ENCODE measurements at regions not wholly inside any gene's neighbourhood (a gene's known extent, or its start where the extent isn't known, plus 50 kb on each side); places are given as distances from the start of the nearest gene placed in this dataset.

DNA sequence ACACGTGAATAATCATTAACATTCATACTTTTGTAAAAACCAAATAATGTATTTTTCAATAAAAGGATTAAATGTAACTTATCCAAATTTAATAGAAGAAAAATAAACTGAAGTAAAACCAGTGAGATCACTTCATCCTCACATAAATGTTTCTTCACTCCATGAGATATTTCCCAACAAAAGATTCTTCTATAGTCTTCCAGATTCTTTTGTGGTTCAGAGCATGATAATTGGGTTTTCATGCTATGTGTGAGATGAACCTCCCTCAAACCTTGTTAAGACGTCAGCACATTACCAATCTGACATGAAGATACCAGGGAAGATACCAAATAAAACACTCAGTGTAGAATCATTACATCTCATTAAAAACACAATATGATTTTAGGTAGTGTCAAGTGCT, 62.9 kb upstream of the OXGR1 start:
- no peak for DNase-seq (ENCODE audit: low spot score)

DNA sequence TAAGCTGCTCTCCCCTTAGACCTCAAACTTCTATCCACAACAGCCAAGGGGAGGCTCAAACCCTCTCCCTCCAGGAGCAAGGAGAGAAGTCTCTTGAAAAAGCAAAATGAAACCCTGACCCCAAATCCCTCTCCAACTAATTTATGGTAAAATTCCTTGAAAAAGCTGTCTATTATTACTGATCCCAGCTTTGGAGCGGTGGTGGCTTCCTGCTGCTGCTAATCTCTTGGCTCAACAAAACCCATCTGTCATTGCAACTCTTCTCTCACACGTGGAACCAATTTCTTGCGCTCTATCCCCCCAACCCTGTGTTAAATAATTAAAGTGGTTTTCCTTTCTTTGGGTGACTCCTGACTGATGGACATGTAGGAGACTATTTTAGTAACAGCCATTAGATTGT, 64.1 kb upstream of the OXGR1 start:
- DNase-seq (ENCODE audit: low spot score), result no peak

DNA sequence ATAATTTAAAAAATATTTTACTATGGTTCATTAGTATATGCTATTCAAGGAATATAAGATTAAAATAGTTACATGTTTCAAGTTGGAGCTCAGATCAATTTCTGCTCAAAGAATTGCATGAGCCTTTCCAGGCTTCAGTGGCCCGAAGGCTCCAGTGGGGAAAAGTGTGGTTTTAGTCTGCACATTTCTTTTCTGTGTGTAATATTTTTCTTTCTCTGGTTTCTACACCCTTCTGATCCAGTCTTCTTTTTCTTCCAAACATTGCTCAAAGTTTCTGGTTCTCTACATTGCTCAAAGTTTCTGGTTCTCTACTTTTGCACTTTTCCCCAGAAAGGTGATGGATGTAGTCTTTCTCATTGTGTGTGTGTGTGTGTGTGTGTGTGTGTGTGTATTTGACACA, 64.7 kb upstream of the OXGR1 start:
- no peak for DNase-seq (ENCODE audit: low spot score)

DNA sequence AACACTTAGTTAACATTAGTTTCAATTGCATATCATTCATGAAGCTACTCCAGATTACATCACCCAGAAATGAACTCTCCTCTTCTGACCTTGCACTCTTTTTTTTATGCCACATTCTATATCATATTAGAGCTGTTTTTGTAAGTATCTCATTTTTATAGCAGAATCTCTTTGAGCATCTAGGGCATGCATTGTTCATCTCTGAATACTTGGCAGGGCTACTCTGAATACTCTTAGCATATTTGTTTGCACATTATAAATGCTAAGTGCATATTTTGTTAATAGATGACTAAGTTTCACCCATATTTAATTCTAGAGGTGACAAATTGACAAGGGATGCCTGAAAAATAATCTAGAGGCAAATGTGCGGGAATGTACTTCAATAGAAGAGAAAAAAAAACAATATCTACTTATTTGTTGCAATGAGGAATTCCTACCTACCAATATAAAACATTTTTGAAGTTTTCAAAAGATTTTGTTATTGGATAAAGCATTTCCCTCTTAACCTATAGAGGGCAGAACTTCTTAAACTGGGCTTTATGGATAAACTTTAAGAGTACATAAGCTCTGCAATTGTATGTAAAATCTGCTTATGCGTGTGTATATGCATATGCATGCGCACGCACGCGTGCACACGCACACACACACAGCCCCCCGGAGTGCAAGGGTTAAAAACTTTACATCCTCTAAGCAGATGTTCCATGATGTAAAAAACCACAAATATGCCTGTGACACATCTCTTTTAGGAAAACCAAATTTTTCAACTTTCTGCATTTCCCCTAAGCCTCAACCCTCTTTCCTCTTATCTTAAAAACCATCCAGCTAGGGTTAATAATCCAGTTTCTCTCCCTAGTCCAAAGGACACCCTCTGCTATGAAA, 73.0 kb upstream of the OXGR1 start:
- no peak for DNase-seq (ENCODE audit: low spot score)

DNA sequence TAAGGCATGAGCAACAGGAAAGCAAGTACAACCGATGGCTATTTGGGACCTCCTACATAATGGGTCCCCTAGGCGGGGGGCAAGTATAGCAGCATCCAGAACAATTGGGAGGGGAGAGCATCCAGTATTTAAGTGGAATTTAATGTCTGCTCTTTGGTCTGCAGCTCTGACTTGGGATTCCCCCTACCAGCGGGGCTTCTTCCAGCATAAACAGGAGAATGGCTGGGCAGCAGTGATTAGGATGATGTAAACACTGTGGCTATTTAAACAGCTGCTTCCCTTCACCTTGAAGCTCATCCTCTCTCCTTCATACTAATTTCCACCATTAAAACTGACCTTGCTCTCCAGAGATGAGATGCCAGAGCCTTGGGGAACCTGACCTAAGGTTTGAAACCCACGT, 73.9 kb upstream of the OXGR1 start:
- DNase-seq (ENCODE audit: low spot score), result no peak

DNA sequence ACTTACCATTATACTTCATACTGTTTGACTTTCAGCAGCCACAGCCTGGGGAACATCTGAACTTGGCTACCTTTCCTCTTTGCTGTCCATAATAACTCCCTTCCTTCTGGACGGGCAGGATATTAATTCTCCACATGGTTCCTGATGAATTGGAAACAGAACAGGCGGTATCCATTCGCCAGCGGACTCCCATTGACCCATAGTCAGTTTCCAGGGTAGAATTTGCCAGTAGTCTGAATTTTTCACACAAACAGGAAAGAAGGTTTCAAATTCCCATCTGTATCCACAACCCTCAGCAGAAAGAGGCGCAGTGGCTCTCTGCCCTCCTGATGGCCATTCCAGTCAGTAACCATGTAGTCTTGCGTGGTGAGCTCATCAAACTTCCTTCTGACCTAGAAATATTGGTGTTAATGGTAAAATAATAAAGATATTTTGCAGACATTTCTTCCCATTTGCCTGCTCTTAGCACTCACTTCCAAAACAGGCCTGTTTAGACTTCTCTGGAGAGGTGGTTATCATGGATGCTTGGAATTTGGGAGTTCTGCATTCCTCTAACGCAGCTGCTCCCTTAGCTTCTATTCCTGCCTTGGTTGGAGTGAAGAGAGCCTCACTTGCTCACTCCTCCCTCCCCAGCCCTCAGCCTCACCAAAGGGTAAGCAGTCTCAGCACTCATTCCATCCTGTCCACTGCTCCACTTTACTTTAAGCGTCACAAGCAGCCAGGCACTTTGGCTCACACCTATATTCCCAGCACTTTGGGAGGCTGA, 75.0 kb upstream of the OXGR1 start:
- no peak for DNase-seq (ENCODE audit: low spot score)

DNA sequence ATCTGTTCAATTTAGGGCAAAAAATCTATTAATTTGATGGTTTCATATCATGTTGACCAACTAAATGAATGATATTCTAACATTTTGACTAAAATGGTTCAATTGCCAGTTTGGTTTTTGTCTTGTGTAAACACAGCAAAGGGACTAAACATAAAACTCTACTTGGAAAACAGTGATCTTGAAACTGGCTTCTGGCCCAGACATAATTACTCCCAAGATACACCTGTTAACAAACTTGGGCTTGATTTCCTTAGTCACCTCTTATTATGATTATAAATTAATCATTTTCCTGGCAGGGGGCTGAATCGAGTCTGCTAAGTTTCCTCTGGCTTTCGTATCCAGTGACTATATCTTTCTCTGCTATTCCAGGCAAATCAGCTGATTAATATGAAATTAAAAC, 78.0 kb upstream of the OXGR1 start:
- DNase-seq (ENCODE audit: low spot score), result no peak

DNA sequence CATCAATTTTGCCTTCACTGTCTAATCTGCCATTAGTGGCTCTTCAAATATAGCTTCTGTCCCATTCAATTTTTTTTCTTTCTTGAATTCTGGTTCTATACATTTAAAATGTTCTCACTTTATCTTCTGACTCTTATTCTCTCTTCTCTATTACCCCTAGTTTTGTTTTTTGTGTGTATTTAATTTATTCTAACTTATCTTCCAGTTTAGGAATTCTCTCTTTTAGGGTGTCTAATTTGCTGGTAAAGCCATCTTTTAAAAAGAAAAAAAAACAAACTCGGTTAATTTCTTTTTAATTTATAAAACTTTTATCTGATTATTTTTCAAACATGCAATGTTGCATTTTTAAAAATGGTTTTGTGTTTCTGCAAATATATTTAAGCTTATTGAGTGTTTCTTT, 80.3 kb upstream of the OXGR1 start:
- no peak for DNase-seq (ENCODE audit: low spot score)

DNA sequence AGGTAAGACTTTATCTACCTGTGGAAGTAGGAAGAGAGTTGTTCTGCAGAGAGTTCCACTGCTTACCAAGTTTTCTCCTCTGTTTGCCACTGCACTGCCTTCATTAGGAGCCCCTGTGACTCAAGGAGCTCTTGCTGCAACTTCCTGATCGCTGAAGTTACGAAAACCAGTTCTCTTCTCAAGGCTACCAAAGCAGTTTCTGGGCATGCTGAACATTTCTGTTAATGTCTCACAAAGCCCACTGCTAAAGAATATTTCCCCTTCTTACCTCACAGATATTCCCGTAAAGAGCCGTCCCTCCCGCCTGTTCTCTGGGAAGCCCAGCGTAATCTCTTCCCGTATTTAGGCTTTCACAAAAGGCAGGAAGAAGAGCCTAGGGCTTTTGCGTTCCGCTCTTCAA, 82.6 kb upstream of the OXGR1 start:
- no peak for DNase-seq (ENCODE audit: low spot score)

DNA sequence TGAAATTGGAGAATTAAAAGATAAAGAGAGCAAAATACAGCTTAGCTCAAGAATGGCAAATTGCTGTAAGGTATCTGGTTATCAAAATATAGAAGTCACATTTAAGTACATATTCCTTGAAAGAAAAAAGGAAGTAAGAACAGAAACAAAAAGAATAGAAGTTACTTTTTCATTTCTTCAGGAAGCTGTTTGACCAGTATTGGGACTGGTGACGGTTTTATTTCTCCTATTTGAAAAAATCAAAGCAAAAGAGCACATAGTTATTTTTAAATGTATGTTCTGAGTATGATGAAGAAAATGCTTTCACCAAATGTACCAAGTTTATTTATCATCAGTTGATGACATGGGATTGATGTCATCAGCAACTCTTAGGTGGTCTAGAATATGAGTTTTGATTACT, 83.1 kb upstream of the OXGR1 start:
- DNase-seq (ENCODE audit: low spot score), result no peak

DNA sequence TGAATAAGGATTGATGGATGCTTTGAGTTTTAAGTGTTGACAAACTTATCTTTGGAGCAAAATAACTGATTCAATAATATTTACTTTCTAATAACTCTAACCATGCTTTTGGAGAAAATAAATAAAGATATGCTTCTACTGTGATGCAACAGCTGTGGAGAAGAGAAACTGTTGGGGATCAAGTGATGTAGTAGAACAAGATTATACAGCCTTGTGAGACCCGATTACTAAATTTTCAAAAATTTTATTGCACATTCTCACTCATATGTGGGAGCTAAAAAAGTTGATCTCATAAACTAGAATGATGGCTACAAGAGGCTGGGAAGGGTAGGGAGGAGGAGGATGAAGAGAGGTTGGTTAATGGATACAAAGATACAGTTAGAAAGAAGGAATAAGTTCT, 85.5 kb upstream of the OXGR1 start:
- DNase-seq (ENCODE audit: low spot score), result no peak

DNA sequence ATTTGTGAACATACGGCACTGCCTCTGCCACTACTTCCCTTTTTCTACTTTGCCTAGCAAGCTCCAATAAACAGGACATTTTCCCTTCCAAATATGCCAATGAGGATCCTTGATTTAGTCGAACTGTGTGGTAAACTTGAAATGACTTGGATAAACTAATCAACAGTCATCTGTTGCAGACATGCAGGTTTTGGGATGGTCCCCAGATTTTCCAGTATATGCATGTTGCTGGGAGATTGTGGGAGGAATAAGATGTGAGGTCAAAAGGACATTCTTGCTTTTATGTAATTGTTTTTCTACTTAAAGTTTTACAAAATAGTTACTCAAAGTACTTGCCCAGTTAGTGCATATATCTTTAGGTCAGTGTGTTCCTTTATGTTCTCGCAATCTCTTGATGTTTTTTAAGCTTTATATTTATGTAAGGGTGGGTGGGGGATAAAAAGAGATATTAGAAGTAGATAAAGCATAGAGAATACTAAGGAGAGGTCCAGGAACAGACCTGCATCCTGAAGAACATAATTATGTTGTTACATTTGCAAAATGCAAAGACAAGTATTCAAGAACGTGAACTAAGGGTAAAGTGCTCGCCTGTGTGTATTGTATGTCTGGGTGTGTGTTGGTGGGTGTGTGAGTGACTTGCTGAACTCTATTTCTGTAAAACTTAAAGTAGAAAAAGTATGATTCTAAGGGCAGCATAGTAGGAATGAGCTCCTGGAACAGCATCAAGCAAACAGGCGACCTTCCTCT, 88.4 kb upstream of the OXGR1 start:
- no peak for DNase-seq (ENCODE audit: low spot score)

DNA sequence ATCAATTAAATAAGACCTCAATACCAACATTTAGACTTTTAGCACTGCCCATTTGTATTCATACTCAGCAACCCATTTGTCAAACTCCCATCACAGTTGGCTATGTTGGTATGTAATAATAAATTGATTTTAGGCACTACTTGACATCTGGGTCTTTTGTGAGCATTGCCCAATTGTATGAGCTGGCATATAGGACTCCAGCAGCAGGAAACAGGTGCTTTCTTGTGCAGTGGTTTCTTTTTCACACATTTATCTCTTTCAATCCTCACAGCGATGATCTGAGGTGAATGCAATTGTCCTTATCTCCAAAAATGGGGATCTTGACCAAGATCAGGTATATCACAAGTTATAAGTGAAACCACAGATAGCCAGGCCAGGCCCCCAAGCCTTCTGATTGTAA, 96.9 kb upstream of the OXGR1 start:
- no peak for DNase-seq (ENCODE audit: low spot score)

DNA sequence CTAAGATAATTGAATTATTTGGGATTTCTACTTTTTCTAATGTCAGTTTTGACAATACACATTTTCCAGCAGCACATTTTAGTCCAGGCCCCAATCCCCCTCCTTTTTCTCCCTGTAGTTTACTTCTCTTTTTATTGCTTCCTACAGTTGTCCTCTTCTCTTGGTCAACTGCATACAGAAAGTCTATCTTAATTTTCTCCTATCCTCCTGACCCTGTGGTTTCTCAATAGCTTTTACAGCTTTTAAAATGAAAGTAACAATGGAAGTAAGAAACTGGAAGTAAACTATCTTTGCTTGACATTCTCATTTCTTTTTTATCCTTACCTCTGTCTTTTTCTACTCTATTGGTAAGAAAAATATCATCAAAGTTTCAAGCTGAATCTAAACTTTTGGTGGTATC, 106.5 kb upstream of the OXGR1 start:
- no peak for DNase-seq (ENCODE audit: low spot score)

DNA sequence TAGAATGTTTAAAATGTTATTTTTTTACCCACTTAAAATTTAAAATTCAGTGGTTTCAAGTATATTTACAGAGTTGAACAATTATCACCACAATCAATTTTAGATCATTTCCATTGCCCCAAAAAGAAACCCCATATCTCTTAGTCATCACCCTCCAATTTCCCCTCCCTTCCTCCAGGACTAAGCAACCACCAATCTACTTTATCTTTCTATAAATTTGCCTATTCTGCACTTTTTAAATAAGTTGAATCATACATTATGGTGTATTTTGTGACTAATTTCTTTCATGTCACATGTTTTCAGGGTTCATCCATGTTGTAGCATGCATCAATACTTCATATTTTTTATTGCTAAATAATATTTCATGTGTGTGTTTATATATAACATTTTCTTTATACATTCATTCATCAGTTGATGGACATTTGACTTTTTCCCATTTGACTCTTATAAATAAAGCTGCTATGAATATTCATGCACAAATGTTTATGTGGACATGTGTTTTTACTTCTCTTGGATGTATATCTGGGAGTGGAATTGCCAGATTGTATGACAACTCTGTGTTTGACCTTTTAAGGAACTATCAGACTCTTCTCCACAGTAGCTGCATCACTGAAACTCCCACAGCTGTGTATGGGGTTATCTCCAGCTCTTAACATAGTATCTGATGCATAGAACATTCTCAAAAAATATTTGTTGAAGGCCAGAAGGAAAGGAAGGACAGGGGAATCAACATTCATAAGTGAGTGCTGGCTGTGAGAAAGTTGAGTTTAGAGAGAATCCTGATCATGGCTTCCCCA, 107.8 kb upstream of the OXGR1 start:
- no peak for DNase-seq (ENCODE audit: low spot score)

DNA sequence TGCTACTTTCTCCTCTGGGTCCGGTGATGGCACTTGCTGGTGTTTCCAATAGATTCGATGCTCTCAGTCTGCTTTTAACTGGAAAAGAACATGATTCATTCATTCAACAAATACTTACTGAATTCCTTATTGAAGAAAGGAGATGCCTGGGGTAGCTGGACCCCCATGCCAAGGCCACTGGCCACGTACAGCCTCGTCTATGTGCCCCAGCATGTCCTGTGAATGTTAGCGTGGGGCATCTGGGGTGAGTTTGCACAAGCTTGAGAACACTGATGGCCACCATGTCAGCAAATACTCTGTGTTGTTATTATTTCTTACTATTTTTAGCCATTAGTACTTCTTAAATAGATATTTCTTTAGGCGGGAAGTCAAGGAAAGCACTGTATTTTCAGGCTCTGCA, 112.0 kb upstream of the OXGR1 start:
- DNase-seq (ENCODE audit: low spot score), result no peak

DNA sequence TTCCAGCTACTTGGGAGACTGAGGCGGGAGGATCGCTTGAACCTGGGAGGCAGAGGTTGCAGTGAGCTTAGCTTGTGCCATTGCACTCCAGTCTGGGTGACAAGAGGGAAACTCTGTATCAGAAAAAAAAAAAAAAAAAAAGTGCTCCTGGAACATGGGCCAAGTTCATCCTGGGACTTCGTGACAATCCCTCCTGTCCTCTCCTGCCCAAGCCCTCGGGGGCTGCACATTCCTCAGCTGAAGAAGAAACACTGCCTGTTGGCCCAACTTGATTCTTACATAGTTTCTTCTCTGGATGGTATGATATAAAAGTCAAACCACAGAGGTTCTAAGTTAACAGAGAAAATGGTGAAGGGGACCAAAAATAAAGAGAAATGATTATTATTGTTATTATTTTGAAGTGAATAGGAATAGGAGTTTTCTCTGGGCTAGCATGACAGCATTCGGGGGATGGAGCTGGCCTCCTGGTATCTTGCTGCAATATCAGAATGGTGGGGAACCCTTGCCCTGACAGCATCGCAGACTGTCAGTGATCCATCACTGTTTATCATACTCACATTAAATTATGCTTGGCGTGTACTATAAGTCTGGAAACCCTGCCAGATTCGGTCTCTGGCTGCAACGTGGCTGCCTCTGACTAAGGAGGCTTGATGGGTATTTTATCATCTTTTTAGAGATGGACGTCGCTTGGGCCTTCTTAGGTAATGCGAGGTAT, 113.7 kb upstream of the OXGR1 start:
- no peak for DNase-seq (ENCODE audit: low spot score)

DNA sequence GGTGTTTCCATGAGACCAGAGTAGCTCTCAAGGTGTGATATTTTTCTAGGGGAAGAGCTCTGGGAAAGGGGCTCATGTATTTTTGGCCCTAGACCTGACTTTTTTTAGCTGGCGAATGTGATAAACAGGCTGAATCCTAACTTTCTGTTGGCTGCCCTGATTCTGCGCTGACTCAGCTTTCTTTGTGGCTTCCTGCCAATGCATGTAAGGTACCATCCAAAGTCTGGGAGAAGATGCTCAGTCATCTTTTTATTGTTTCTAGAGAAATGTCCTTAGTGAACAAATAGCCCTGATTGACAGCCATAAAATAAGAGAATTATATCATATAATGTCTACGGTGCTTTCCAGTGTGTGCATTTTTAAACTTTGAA, 113.6 kb upstream of the MBNL2 start:
- DNase-seq (ENCODE audit: low spot score), result no peak

DNA sequence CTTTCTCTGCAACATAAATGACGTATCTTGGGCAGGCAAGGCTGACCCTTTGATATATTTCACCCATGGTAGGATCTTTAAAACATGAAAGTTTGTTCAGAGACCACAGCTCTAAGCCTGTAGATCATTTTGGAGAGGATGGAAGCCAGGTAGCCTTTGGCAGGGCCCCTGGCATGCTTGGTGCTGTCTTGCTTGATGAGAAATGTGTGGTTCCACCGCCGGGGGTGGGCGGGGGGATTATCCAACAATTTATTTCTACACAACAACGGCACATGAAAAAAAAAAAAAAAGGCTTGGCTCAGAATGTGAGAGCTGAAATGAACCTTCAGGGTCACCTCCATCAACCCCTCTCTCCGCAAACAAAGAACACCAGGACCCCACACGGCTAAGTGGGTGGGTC, 112.9 kb upstream of the MBNL2 start:
- DNase-seq (ENCODE audit: low spot score), result no peak

DNA sequence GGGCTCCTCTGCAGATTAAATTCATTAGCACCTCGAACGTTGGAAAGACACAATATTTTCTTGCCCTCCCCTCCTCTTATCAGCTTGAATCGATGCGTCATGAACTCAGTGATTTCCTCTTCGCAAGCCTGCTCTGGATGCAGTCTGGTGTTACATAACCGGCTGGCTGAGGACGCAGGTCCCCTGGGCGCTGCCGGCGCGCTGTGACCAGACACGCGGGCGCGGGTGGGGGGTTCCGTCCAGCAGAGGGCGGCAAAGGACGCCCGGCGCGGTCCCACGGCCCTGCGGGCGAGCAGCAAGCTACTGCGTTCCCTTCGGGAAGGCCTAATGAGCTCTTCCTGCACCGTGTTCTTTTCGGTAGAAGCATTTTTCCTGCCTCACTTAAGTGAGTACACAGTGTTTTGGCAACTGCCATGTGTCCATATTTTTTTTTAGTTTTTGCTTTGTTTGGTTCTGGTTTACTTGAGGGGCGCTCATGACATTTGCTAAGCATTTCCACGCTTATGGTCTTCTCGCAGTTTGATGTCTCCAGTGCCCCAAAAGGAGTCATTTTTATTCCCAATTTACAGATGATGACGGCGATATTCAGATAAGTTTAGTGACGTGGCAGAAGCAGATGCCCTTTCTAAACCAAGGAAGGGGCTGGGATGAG, 112.2 kb upstream of the MBNL2 start:
- DNase-seq (ENCODE audit: low spot score), result peak; percentile 99
